T47D (cell line): ENCODE measurements at regions not wholly inside any gene's neighbourhood (a gene's known extent, or its start where the extent isn't known, plus 50 kb on each side); places are given as distances from the start of the nearest gene placed in this dataset.
"Not testable (repeated sequence)": the region's sequence is repeated elsewhere in the genome, so short reads cannot be mapped to it uniquely, and the experiment has no call there.

Experiments used
- DNase-seq, 2 experiments: peaks; one replicate each; pipeline versions ENCODE4 v3.0.0 to v3.0.0-alpha.2; 2011 to 2012; ENCODE audit warnings: low read depth in 1 of 2, low spot score in 1 of 2
- JUND ChIP-seq: IDR thresholded peaks from 2 replicates; pipeline ENCODE4 v1.6.1; 2012; ENCODE audit warnings: low read depth
- in situ Hi-C: cut with HindIII; loops from 2 replicates; pipeline ENCODE4 v1.10.0; 2016; ENCODE audit warnings: low sequenced_read_pairs, low pct_unique_long_range_greater_than_20kb

DNA sequence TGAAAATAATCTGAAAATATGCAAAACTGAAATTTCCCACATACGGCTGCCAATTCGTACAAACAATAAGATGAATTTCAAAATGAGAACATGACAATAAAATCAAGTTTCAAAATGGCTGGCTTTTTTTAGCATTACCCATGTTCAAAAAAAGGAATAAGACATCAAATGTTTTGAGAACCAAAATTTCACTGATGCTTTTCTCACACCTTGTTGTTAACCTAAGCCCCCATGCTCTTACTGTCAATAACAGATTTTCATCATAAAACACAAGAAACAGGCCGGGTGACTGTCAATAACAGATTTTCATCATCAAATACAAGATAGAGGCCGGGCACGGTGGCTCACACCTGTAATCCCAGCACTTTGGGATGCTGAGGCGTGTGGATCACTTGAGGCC lies 2149.6 kb upstream of the DEFB115 start:
- in situ Hi-C loops, DNase-seq: not testable (repeated sequence)

DNA sequence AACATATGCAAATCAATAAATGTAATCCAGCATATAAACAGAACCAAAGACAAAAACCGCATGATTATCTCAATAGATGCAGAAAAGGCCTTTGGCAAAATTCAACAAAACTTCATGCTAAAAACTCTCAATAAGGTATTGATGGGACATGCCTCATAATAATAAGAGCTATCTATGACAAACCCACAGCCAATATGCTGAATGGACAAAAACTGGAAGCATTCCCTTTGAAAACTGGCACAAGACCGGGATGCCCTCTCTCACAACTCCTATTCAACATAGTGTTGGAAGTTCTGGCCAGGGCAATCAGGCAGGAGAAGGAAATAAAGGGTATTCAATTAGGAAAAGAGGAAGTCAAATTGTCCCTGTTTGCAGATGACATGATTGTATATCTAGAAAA lies 2148.1 kb upstream of the DEFB115 start:
- DNase-seq, in situ Hi-C loops: not testable (repeated sequence)

DNA sequence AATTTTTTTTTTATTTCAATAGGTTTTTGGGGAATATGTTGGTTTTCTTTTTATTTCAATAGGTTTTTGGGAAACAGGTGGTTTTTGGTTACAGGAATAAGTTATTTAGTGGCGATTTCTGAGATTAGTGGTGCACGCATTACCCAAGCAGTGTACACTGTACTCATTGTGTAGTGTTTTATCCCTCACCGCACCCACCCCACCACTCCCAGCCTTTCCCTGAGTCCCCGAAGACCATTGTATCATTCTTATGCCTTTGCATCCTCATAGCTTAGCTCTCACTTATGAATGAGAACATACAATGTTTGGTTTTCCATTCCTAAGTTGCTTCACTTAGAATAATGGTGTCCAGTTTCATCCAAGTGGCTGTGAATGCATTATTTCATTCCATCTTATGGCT lies 2142.4 kb upstream of the DEFB115 start:
- DNase-seq, in situ Hi-C loops: not testable (repeated sequence)

DNA sequence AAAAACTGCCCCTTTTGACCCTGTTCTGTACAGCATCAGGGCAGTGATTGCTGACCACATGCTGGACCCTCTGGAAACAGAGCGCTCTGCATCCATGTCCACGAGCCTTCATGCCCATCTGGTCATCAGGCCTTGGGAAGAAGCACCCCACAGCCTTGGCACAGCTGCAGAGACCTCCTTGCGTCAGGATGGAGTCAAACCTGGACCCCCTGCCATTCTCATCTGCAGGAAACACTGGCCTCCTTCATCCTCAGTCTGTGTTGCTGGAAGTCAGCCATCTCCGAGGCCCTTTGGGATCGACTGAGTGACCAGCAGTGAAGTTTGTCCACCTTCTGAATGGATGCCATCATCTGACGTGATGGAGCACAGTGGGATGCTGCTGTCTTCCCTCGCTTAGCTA lies 2138.3 kb upstream of the DEFB115 start:
- DNase-seq, result no peak
- in situ Hi-C loops, result no loop called here
- TF ChIP-seq JUND, result no peak

DNA sequence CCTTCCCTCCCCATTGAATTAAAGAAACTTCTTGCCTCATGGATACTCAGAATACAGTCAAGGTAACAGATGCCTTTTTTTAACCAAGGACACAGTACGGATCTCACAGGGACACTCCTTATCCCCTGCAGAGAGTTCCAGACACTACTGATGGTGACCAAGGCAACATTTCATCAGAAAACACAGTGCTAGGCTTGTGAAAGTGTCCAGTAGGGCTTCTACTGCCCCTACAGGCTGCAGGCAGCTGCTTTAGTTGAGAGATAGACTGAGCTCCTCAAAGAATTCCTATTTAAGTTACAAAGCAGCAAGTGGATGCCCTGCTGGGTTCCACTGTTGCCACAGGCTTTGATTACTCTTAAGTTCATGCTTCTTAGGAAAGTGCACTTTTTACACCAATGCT lies 2137.8 kb upstream of the DEFB115 start:
- DNase-seq, in situ Hi-C loops: not testable (repeated sequence)

DNA sequence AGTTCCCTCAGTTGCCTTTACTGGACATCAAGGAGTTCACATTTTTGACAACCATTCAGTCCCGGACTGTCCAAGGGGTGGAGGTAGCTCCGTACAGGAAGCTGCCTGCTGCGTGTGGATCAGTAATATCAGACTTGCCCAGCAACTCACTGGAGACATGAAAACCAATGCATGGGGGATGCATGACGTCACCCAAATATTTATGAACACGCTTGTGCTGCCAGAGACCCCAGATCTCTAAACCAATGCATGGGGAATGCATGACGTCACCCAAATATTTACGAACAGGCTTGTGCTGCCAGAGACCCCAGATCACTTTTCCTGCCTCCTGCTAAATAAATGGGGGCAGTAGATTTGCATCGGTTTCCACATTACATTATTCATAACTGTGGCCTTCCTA lies 2137.4 kb upstream of the DEFB115 start:
- in situ Hi-C loops, DNase-seq: not testable (repeated sequence)

DNA sequence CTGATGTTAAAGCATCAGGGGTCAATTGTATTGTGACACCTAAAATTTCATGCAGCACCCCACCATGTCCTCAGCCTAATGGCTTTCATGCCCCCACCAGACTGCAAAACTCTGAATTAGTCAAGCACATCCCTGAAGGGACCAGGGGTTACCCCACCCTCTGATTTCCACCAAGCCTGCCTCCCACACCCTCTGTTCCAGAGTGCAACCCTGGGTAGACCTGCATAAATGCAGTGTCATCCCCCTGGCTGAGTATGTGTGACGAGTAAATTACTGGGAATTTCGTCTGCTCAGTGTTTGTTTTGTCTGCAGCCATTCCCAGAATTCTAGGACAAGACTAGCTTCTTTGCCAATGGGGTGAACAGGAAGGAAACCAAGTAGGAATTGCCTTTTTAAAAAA lies 2136.9 kb upstream of the DEFB115 start:
- in situ Hi-C loops, DNase-seq: not testable (repeated sequence)

DNA sequence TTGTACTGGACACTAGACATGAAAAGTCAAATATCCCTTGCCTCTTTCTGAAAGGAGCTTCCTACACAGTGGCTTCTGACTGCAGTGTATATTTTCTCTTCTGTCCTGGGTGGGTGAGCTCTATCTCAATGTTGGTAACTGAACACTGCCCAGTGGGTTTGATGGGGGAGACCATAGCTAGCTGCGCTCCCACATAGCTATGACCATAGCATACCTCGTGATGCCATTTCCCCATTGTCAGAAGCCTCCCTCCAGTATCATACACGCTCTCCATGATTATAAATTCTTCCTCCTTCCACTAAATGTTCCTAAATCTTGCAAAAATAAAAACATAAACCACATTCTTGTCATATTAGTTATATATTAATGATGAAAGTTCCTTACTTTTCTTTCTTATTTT lies 2134.7 kb upstream of the DEFB115 start:
- in situ Hi-C loops, DNase-seq: not testable (repeated sequence)

DNA sequence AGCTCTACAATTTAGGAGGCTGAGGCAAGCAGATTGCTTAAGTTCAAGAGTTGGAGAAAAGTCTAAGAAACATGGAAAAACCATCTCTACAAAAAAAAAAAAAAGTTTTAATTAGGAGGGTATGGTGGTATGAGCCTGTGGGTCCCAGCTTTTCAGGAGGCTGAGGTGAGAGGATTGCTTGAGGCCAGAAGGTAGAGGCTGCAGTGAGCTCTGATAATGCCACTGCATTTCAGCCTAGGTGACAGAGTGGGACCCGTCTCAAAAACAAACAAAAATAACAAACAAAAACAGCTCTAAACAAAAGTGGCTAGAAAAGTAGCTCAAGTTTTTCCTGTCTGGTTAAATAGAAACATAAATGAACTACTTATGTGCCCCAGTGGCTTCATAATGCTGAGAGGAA lies 2133.6 kb upstream of the DEFB115 start:
- no peak for TF ChIP-seq JUND
- no peak for DNase-seq
- in situ Hi-C loops, result no loop called here
